ENCODE measurements at regions not wholly inside any gene's neighbourhood (a gene's known extent, or its start where the extent isn't known, plus 50 kb on each side); places are given as distances from the start of the nearest gene placed in this dataset.

DNA sequence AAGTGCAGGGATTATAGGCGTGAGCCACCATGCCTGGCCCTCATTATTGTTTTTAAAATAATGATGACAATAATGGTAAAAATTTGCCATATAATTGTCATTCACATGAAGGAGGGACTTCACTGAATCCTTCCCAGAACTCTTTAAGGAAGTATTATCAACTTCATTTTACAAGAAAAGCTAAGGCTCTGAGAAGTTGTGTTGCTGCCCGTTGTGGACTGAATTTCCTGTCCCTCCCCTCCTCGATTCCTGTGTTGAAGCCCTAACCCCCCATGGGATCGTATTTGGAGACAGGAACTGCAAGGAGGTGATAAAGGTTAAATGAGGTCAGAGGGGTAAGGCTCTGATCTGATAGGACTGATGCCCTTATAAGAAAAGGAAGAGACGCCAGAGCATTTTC is 458.0 kb downstream of the HAPSTR1 start:
- no peak overlapping the region for H3K4me3 ChIP-seq (ENCODE audit: low read depth, low read length)
- DNase-seq (ENCODE audit: low read depth): no peak
- TF ChIP-seq CTCF (IDR thresholded peaks at IDR 0.05; ENCODE audit: low read depth, low read length, missing control alignments): no peak

DNA sequence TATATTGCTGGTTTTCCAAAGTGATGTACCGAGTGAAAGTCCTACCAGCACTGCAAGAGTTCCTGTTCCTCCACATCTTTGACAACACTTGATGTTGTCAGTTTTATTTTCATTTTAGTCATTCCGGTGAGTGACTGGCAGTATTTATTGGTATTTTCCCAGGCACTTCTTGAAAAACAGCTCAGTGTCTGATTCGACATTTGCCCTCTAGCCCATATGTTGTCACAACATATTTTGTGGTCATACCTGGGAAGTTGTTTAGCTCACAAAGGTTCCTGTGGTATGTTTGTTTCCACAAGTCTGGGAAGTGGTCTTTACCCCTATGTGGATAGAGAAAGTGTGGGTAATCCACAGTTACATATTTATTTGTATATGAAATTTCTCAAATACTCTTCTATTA is 463.6 kb downstream of the HAPSTR1 start:
- TF ChIP-seq CTCF (IDR thresholded peaks at IDR 0.05; ENCODE audit: low read depth, low read length, missing control alignments): no peak
- no peak for DNase-seq (ENCODE audit: low read depth)
- no peak overlapping the region for H3K4me3 ChIP-seq (ENCODE audit: low read depth, low read length)

- DNase-seq (ENCODE audit: low read depth): no peak
- H3K4me3 ChIP-seq (ENCODE audit: low read depth, low read length): no peak overlapping the region
- no peak for TF ChIP-seq CTCF (IDR thresholded peaks at IDR 0.05; ENCODE audit: low read depth, low read length, missing control alignments)
Observed at GRCh38 chr16:9556949-9557665, 465.7 kb downstream of the HAPSTR1 start.

GRCh38 chr16:9557713-9558112 is 466.3 kb downstream of the HAPSTR1 start:
- no peak overlapping the region for H3K4me3 ChIP-seq (ENCODE audit: low read depth, low read length)
- no peak for TF ChIP-seq CTCF (IDR thresholded peaks at IDR 0.05; ENCODE audit: low read depth, low read length, missing control alignments)
- no peak for DNase-seq (ENCODE audit: low read depth)

GRCh38 chr16:9566099-9566498 is 474.7 kb downstream of the HAPSTR1 start:
- no peak for TF ChIP-seq CTCF (IDR thresholded peaks at IDR 0.05; ENCODE audit: low read depth, low read length, missing control alignments)
- no peak overlapping the region for H3K4me3 ChIP-seq (ENCODE audit: low read depth, low read length)
- no peak for DNase-seq (ENCODE audit: low read depth)

DNA sequence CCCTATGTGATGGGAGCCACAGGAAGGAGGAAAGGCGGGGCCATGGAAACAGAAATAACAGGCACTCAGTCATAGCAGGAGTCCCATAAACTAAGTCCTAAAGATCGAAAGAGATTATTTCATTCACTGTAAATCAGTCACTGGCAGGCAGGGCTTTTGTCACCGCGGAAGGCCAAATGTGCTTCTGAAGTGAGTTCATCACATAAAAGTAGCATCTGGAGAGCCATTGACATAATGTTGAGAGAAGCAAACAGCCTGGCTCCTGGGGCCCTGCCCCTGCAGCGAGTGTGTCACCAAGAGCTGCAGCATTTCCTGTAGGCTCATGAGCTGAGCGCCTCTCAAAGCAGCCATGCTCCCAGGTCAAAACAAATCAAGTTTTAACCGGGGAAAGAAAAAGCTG is 476.2 kb downstream of the HAPSTR1 start:
- no peak for DNase-seq (ENCODE audit: low read depth)
- H3K4me3 ChIP-seq (ENCODE audit: low read depth, low read length): no peak overlapping the region
- no peak for TF ChIP-seq CTCF (IDR thresholded peaks at IDR 0.05; ENCODE audit: low read depth, low read length, missing control alignments)

- H3K4me3 ChIP-seq (ENCODE audit: low read depth, low read length): no peak overlapping the region
- DNase-seq (ENCODE audit: low read depth): no peak
- TF ChIP-seq CTCF (IDR thresholded peaks at IDR 0.05; ENCODE audit: low read depth, low read length, missing control alignments): no peak
Observed at GRCh38 chr16:9568261-9568660, 476.8 kb downstream of the HAPSTR1 start.

Data from GM12864 (cell line).